NCI-H460 (cell line): ENCODE measurements at regions not wholly inside any gene's neighbourhood (a gene's known extent, or its start where the extent isn't known, plus 50 kb on each side); places are given as distances from the start of the nearest gene placed in this dataset.

Experiments used
- DNase-seq: peaks from one replicate; pipeline ENCODE4 v3.0.0-alpha.2; 2016; ENCODE audit warnings: low read depth; ENCODE audit errors: extremely low read depth

- no peak for DNase-seq
These were observed 354.2 kb upstream of the IL12A start for GRCh38 chr3:159634483-159634882.

- DNase-seq = no peak
These were observed 353.5 kb upstream of the IL12A start for GRCh38 chr3:159635047-159635641.

- DNase-seq = no peak
These were observed 350.6 kb upstream of the IL12A start for GRCh38 chr3:159637883-159638542.

GRCh38 chr3:159640225-159640624, 348.4 kb upstream of the IL12A start:
- DNase-seq = no peak

GRCh38 chr3:159643406-159643805, 345.2 kb upstream of the IL12A start:
- DNase-seq = no peak

GRCh38 chr3:159645874-159646273, 342.8 kb upstream of the IL12A start:
- DNase-seq = no peak

- DNase-seq = no peak
These were observed 338.7 kb upstream of the IL12A start for GRCh38 chr3:159649951-159650350.

- DNase-seq = no peak
These were observed 337.9 kb upstream of the IL12A start for GRCh38 chr3:159650726-159651125.

GRCh38 chr3:159652452-159652851, 336.2 kb upstream of the IL12A start:
- no peak for DNase-seq

GRCh38 chr3:159654183-159655134, 334.2 kb upstream of the IL12A start:
- no peak for DNase-seq

- no peak for DNase-seq
These were observed 333.4 kb upstream of the IL12A start for GRCh38 chr3:159655202-159655601.

GRCh38 chr3:159657176-159657575, 331.5 kb upstream of the IL12A start:
- DNase-seq = no peak

GRCh38 chr3:159657629-159658028, 331.0 kb upstream of the IL12A start:
- no peak for DNase-seq

- DNase-seq = no peak
These were observed 328.3 kb upstream of the IL12A start for GRCh38 chr3:159660326-159660725.

- DNase-seq = no peak
These were observed 327.7 kb upstream of the IL12A start for GRCh38 chr3:159660901-159661300.

GRCh38 chr3:159662549-159662948, 326.1 kb upstream of the IL12A start:
- no peak for DNase-seq

GRCh38 chr3:159664006-159664405, 324.6 kb upstream of the IL12A start:
- no peak for DNase-seq

GRCh38 chr3:159664653-159665052, 324.0 kb upstream of the IL12A start:
- DNase-seq = no peak

- DNase-seq = no peak
These were observed 321.4 kb upstream of the IL12A start for GRCh38 chr3:159667261-159667660.

GRCh38 chr3:159668461-159668860, 320.2 kb upstream of the IL12A start:
- no peak for DNase-seq

- DNase-seq = no peak
These were observed 319.6 kb upstream of the IL12A start for GRCh38 chr3:159668990-159669476.
